SK-N-SH treated with all-trans-retinoic acid at 6 μM for 48 hours (cell line): ENCODE measurements at regions not wholly inside any gene's neighbourhood (a gene's known extent, or its start where the extent isn't known, plus 50 kb on each side); places are given as distances from the start of the nearest gene placed in this dataset.
A peak's percentile ranks its signal among the peaks of the same experiment; 100 is the strongest.

Source experiments
- ATAC-seq: fragments of 200-7000 bp; cut with Tn5 transposase; 3 replicates; pipeline ENCODE4 v1.9.1; 2020; ENCODE audit warnings: mild to moderate bottlenecking, moderate library complexity
- ARNTL ChIP-seq: fragments of 450-650 bp; formaldehyde crosslinking; IDR thresholded peaks from 2 replicates; pipeline ENCODE4 v1.5.0; 2020; ENCODE audit warnings: low read depth, mild to moderate bottlenecking, moderate library complexity, borderline replicate concordance
- BACH2 ChIP-seq: fragments of 250-450 bp; sonication (Bioruptor Pico); IDR thresholded peaks from 2 replicates; pipeline ENCODE4 v1.9.0; 2021; ENCODE audit warnings: mild to moderate bottlenecking, borderline replicate concordance
- CSDC2 ChIP-seq: fragments of 250-450 bp; sonication (Bioruptor Pico); IDR thresholded peaks from 2 replicates; pipeline ENCODE4 v1.5.0; 2020; ENCODE audit warnings: mild to moderate bottlenecking, moderate library complexity
- ESRRG ChIP-seq: fragments of 250-450 bp; sonication (Bioruptor Pico); IDR thresholded peaks from 2 replicates; pipeline ENCODE4 v1.6.1; 2021; ENCODE audit warnings: mild to moderate bottlenecking
- ISL1 ChIP-seq: fragments of 250-450 bp; sonication (Bioruptor Pico); IDR thresholded peaks from 2 replicates; pipeline ENCODE4 v2.1.2; 2022; ENCODE audit warnings: mild to moderate bottlenecking, moderate library complexity
- PPARA ChIP-seq: fragments of 250-450 bp; sonication (Bioruptor Pico); IDR thresholded peaks from 2 replicates; pipeline ENCODE4 v1.5.0; 2020; ENCODE audit warnings: mild to moderate bottlenecking, borderline replicate concordance
- SNAI2 ChIP-seq: fragments of 250-450 bp; sonication (Bioruptor Pico); IDR thresholded peaks from 2 replicates; pipeline ENCODE4 v1.5.0; 2020; ENCODE audit warnings: mild to moderate bottlenecking, moderate library complexity
- TCF4 ChIP-seq: fragments of 250-450 bp; sonication (Bioruptor Pico); IDR thresholded peaks from 2 replicates; pipeline ENCODE4 v1.8.0; 2021; ENCODE audit warnings: mild to moderate bottlenecking, moderate library complexity, borderline replicate concordance
- TOX ChIP-seq: fragments of 250-450 bp; sonication (Bioruptor Pico); IDR thresholded peaks from 2 replicates; pipeline ENCODE4 v1.8.0; 2021; ENCODE audit warnings: mild to moderate bottlenecking, moderate library complexity, borderline replicate concordance
- ZC3H10 ChIP-seq: fragments of 250-450 bp; sonication (Bioruptor Pico); IDR thresholded peaks from 2 replicates; pipeline ENCODE4 v1.5.1; 2021; ENCODE audit warnings: mild to moderate bottlenecking, moderate library complexity
- ZFP30 ChIP-seq: fragments of 450-650 bp; formaldehyde crosslinking; IDR thresholded peaks from 2 replicates; pipeline ENCODE4 v1.5.0; 2022; ENCODE audit warnings: mild to moderate bottlenecking, moderate library complexity
- ZNF565 ChIP-seq: fragments of 450-650 bp; formaldehyde crosslinking; conservative IDR thresholded peaks from 2 replicates; pipeline ENCODE4 v1.5.0; 2020; ENCODE audit warnings: low read depth, mild to moderate bottlenecking, moderate library complexity
- ZNF70 ChIP-seq: fragments of 450-650 bp; formaldehyde crosslinking; IDR thresholded peaks from 2 replicates; pipeline ENCODE4 v1.5.0; 2020; ENCODE audit warnings: mild to moderate bottlenecking, moderate library complexity
- ZNF8 ChIP-seq: fragments of 450-650 bp; formaldehyde crosslinking; IDR thresholded peaks from 2 replicates; pipeline ENCODE4 v1.5.0; 2020; ENCODE audit warnings: mild to moderate bottlenecking, moderate library complexity
- TF ChIP-seq, protein P1 (sequence below): fragments of 250-450 bp; sonication (Bioruptor Pico); IDR thresholded peaks from 2 replicates; pipeline ENCODE4 v1.5.1; 2021; ENCODE audit warnings: mild to moderate bottlenecking, moderate library complexity
- TF ChIP-seq, protein P2 (sequence below): fragments of 250-450 bp; sonication (Bioruptor Pico); IDR thresholded peaks from 2 replicates; pipeline ENCODE4 v1.5.1; 2020; ENCODE audit warnings: low read depth, mild to moderate bottlenecking, moderate library complexity
- TF ChIP-seq, protein P3 (sequence below): fragments of 250-450 bp; sonication (Bioruptor Pico); IDR thresholded peaks from 2 replicates; pipeline ENCODE4 v1.8.0; 2021; ENCODE audit warnings: low read depth, mild to moderate bottlenecking, moderate library complexity, borderline replicate concordance
- TF ChIP-seq, protein P4 (sequence below): fragments of 250-450 bp; sonication (Bioruptor Pico); IDR thresholded peaks from 2 replicates; pipeline ENCODE4 v1.8.0; 2020; ENCODE audit warnings: mild to moderate bottlenecking, moderate library complexity, borderline replicate concordance
- TF ChIP-seq, protein P5 (sequence below): fragments of 250-450 bp; sonication (Bioruptor Pico); IDR thresholded peaks from 2 replicates; pipeline ENCODE4 v1.5.0; 2020; ENCODE audit warnings: mild to moderate bottlenecking, moderate library complexity

DNA sequence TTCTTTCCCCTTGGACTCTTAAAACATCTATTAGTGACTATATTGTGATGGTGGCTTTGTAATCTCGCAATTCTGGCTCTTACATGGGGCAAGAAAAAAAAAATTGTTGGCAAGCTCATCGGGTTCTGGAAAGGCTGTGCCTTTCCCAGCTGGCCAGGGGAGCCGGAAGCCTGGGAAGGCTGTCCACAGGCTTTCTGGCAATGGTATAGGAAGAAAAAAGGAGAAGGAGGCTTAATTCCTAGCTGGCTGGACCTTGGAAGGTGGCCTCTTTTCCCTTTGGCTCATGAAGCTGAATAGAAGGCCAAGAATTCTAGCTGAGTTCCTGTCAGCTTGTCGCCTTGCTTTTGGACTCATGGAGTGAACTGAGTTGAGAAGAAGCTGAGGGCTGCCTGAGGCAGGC lies 243.5 kb upstream of the SEMA6D start:
- ATAC-seq: no peak
- TF ChIP-seq ISL1 (CRISPR knock-in tag) (no peak), ESRRG (no peak), BACH2 (CRISPR knock-in tag) (no peak)
- TF ChIP-seq, protein P1, sequence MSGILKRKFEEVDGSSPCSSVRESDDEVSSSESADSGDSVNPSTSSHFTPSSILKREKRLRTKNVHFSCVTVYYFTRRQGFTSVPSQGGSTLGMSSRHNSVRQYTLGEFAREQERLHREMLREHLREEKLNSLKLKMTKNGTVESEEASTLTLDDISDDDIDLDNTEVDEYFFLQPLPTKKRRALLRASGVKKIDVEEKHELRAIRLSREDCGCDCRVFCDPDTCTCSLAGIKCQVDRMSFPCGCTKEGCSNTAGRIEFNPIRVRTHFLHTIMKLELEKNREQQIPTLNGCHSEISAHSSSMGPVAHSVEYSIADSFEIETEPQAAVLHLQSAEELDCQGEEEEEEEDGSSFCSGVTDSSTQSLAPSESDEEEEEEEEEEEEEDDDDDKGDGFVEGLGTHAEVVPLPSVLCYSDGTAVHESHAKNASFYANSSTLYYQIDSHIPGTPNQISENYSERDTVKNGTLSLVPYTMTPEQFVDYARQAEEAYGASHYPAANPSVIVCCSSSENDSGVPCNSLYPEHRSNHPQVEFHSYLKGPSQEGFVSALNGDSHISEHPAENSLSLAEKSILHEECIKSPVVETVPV: no peak

DNA sequence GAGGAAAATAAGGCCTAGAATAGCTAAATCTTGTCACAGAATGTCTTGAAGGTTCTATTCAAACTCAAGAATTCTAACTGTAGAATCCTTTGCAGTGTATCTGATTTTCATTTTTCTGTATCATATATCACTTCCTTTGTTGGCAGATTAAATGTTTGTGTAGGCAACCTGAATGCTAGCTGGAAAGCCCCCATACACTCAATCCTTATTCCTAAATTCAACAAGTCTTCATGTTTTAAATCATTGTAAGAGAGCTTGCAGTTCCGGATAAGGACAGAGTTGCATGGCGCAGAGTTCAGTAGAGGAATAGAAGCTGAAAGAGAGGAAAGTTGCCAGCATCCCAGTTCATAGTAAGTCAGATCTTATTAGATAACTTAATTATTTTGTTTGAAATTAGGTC lies 242.0 kb upstream of the SEMA6D start:
- no peak for ATAC-seq
- TF ChIP-seq BACH2 (CRISPR knock-in tag) (no peak), ZNF8 (no peak)
- TF ChIP-seq, protein P2, sequence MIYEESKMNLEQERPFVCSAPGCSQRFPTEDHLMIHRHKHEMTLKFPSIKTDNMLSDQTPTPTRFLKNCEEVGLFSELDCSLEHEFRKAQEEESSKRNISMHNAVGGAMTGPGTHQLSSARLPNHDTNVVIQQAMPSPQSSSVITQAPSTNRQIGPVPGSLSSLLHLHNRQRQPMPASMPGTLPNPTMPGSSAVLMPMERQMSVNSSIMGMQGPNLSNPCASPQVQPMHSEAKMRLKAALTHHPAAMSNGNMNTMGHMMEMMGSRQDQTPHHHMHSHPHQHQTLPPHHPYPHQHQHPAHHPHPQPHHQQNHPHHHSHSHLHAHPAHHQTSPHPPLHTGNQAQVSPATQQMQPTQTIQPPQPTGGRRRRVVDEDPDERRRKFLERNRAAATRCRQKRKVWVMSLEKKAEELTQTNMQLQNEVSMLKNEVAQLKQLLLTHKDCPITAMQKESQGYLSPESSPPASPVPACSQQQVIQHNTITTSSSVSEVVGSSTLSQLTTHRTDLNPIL: no peak
- TF ChIP-seq, protein P3, sequence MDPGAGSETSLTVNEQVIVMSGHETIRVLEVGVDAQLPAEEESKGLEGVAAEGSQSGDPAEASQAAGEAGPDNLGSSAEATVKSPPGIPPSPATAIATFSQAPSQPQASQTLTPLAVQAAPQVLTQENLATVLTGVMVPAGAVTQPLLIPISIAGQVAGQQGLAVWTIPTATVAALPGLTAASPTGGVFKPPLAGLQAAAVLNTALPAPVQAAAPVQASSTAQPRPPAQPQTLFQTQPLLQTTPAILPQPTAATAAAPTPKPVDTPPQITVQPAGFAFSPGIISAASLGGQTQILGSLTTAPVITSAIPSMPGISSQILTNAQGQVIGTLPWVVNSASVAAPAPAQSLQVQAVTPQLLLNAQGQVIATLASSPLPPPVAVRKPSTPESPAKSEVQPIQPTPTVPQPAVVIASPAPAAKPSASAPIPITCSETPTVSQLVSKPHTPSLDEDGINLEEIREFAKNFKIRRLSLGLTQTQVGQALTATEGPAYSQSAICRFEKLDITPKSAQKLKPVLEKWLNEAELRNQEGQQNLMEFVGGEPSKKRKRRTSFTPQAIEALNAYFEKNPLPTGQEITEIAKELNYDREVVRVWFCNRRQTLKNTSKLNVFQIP: no peak

DNA sequence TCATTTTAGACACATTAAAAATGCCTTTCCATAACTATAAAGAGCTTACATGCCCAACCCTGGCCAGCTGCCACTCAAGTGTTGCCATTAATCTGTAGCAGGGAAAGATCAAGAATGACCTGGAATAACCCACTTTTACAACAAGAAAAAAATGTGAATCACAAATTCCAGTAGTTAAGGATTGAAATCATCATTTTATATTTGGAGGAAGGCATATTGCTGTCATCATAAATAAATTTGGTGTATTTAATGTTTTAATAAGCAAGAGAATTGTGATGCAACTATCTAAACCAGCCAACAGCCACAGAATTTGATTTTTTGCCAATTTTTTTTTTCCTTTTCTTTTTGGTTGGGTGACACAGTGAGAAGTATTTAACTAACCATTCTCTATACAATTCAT lies 240.0 kb upstream of the SEMA6D start:
- TF ChIP-seq ZC3H10 (CRISPR knock-in tag) (no peak), ZNF8 (no peak), BACH2 (CRISPR knock-in tag) (no peak), PPARA (CRISPR knock-in tag) (no peak), ISL1 (CRISPR knock-in tag) (peak; percentile 60)
- TF ChIP-seq, protein P4, sequence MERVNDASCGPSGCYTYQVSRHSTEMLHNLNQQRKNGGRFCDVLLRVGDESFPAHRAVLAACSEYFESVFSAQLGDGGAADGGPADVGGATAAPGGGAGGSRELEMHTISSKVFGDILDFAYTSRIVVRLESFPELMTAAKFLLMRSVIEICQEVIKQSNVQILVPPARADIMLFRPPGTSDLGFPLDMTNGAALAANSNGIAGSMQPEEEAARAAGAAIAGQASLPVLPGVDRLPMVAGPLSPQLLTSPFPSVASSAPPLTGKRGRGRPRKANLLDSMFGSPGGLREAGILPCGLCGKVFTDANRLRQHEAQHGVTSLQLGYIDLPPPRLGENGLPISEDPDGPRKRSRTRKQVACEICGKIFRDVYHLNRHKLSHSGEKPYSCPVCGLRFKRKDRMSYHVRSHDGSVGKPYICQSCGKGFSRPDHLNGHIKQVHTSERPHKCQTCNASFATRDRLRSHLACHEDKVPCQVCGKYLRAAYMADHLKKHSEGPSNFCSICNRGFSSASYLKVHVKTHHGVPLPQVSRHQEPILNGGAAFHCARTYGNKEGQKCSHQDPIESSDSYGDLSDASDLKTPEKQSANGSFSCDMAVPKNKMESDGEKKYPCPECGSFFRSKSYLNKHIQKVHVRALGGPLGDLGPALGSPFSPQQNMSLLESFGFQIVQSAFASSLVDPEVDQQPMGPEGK (CRISPR knock-in tag): 0 out of 2 replicates have a peak, but pooled peaks have one; percentile 32
- ATAC-seq: no peak

DNA sequence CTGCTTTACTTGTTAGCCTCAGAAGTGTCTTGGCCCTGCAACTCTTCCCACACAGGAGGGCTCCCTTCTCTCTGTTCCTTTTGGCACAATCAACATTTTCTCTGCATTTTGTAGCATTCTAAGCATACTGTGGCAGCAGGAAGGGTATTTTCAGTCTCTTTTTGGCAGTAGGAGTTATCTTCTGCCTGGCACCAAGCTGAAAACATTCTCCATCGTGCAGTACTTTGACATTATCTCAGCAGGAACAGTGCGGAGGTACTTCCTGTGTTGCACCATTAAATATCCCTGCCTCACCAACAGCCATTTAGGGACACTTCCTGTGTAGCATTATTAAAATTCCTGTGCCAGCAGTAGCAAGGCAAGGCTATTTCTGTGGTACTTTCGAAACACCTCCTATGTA lies 233.2 kb upstream of the SEMA6D start:
- ATAC-seq: no peak
- 0 out of 2 replicates have a peak, but pooled peaks have one; percentile 16 for TF ChIP-seq ZNF70 (CRISPR knock-in tag)
- TF ChIP-seq, protein P3: no peak

DNA sequence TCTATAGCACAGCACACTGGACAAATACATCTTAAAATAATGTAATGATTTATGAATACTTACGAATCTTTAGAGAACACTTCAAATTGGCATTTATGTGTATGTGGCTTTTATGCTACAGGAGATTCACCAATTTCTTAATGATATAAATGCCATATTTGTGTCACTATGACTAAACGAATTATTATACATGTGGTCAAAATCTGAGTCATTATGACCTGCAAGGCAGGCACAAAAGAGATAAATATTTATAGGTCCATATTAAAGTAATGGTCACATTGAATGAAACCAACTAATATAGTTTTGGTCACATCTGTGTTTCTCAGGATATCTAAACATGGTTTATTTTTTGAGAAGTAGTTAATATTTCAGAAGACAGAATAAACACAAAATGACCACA lies 232.3 kb upstream of the SEMA6D start:
- no peak for ATAC-seq
- TF ChIP-seq, protein P3: no peak
- TF ChIP-seq ARNTL (CRISPR knock-in tag) (no peak), ZFP30 (CRISPR knock-in tag) (no peak), TOX (CRISPR knock-in tag) (no peak), ISL1 (CRISPR knock-in tag) (no peak), CSDC2 (CRISPR knock-in tag) (no peak), ZNF8 (no peak), ESRRG (no peak), ZNF565 (CRISPR knock-in tag) (no peak), ZNF70 (CRISPR knock-in tag) (no peak), ZC3H10 (CRISPR knock-in tag) (no peak), SNAI2 (CRISPR knock-in tag) (no peak), TCF4 (no peak), PPARA (CRISPR knock-in tag) (no peak)
- TF ChIP-seq, protein P2: no peak
- TF ChIP-seq, protein P5, sequence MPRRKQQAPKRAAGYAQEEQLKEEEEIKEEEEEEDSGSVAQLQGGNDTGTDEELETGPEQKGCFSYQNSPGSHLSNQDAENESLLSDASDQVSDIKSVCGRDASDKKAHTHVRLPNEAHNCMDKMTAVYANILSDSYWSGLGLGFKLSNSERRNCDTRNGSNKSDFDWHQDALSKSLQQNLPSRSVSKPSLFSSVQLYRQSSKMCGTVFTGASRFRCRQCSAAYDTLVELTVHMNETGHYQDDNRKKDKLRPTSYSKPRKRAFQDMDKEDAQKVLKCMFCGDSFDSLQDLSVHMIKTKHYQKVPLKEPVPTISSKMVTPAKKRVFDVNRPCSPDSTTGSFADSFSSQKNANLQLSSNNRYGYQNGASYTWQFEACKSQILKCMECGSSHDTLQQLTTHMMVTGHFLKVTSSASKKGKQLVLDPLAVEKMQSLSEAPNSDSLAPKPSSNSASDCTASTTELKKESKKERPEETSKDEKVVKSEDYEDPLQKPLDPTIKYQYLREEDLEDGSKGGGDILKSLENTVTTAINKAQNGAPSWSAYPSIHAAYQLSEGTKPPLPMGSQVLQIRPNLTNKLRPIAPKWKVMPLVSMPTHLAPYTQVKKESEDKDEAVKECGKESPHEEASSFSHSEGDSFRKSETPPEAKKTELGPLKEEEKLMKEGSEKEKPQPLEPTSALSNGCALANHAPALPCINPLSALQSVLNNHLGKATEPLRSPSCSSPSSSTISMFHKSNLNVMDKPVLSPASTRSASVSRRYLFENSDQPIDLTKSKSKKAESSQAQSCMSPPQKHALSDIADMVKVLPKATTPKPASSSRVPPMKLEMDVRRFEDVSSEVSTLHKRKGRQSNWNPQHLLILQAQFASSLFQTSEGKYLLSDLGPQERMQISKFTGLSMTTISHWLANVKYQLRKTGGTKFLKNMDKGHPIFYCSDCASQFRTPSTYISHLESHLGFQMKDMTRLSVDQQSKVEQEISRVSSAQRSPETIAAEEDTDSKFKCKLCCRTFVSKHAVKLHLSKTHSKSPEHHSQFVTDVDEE (CRISPR knock-in tag): no peak
